HCT116 (cell line): ENCODE measurements at regions not wholly inside any gene's neighbourhood (a gene's known extent, or its start where the extent isn't known, plus 50 kb on each side); places are given as distances from the start of the nearest gene placed in this dataset.

ENCODE experiments used
- ATAC-seq: fragments of 200-7000 bp; cut with Tn5 transposase; 2 replicates; pipeline ENCODE4 v1.9.1; 2020; ENCODE audit warnings: mild to moderate bottlenecking, moderate library complexity
- BruUV-seq: library from RNA; stranded (reverse); fragments of 400-500 nt; replicated peaks from 2 replicates; lab custom pipeline; 2021; lab: Mats Ljungman, UMichigan
- CTCF ChIA-PET: fragments of 300-600 bp; sonication (Branson Sonifier 250); formaldehyde crosslinking; loops from one replicate; lab custom pipeline; 2021; ENCODE audit warnings: antibody characterized with exemption; lab: Charles Lee
- POLR2A ChIA-PET: fragments of 300-600, 350-600 bp; sonication (Branson Sonifier 250); formaldehyde crosslinking; loops from one replicate; lab custom pipeline; 2021; ENCODE audit warnings: antibody characterized with exemption; lab: Charles Lee
- RAD21 ChIA-PET, 2 experiments: fragments of 300-600 bp; sonication (Branson Sonifier 250); formaldehyde crosslinking; loops; one replicate each; lab custom pipeline; 2023; ENCODE audit warnings: low total read pairs in 2 of 2; ENCODE audit not compliant: uncharacterized antibody in 2 of 2, unreplicated experiment in 2 of 2, low non-redundant PET in 1 of 2; lab: Charles Lee
- DNase-seq: peaks from one replicate; pipeline ENCODE4 v3.0.0-alpha.2; 2010; ENCODE audit warnings: low read depth, low spot score
- H2AFZ ChIP-seq: fragments of 200-600 bp; shearing (Covaris generic), sonication (generic); 2 replicates; pipeline ENCODE4 v1.6.1; 2017; ENCODE audit warnings: low read depth, mixed run types, mixed read lengths, antibody characterized with exemption, low read length; ENCODE audit not compliant: poor library complexity, severe bottlenecking
- H3K27ac ChIP-seq: 2 replicates; pipeline ENCODE4 v1.5.1; 2012; ENCODE audit warnings: low read depth, low read length
- H3K27me3 ChIP-seq: fragments of 200-600 bp; sonication (generic); 2 replicates; pipeline ENCODE4 v1.6.1; 2016; ENCODE audit warnings: mixed run types, low read length, mixed read lengths; ENCODE audit not compliant: insufficient read depth
- H3K36me3 ChIP-seq, 2 experiments: fragments of 200-500 bp in 1 of 2; fragments of 200-600 bp in 1 of 2; sonication (Bioruptor generic) in 1 of 2; sonication (generic) in 1 of 2; 2 replicates each; pipeline versions ENCODE4 v1.5.1 to v1.6.1; 2014 to 2016; ENCODE audit warnings: low read length in 2 of 2, inconsistent platforms in 1 of 2, mixed read lengths in 1 of 2, mixed run types in 1 of 2; ENCODE audit not compliant: insufficient read depth in 2 of 2, control insufficient read depth in 1 of 2
- H3K4me1 ChIP-seq, 2 experiments: fragments of 200-600 bp in 1 of 2; sonication (generic) in 1 of 2; 2 replicates each; pipeline versions ENCODE4 v1.5.1 to v1.6.1; 2012 to 2017; ENCODE audit warnings: low read length in 2 of 2, inconsistent platforms in 1 of 2, mild to moderate bottlenecking in 1 of 2, mixed read lengths in 1 of 2, mixed run types in 1 of 2, moderate library complexity in 1 of 2; ENCODE audit not compliant: insufficient read depth in 2 of 2, control insufficient read depth in 1 of 2
- H3K4me2 ChIP-seq: fragments of 200-600 bp; sonication (generic); 2 replicates; pipeline ENCODE4 v1.6.1; 2017; ENCODE audit warnings: mixed run types, low read length, mixed read lengths
- H3K4me3 ChIP-seq, 2 experiments: fragments of 200-600 bp in 1 of 2; sonication (generic) in 1 of 2; replicated peaks in 1 of 2; 2 replicates each; pipeline ENCODE4 v1.5.1; 2011 to 2016; ENCODE audit warnings: low read length in 2 of 2, control low read depth in 1 of 2, low read depth in 1 of 2, mild to moderate bottlenecking in 1 of 2, mixed read lengths in 1 of 2, mixed run types in 1 of 2
- H3K79me2 ChIP-seq: fragments of 200-600 bp; sonication (generic); 2 replicates; pipeline ENCODE4 v1.6.1; 2017; ENCODE audit warnings: mild to moderate bottlenecking, mixed run types, low read length, moderate library complexity, mixed read lengths; ENCODE audit not compliant: insufficient read depth
- H3K9ac ChIP-seq: fragments of 200-600 bp; sonication (generic); 2 replicates; pipeline ENCODE4 v1.6.1; 2016; ENCODE audit warnings: low read length, mixed read lengths
- H3K9me2 ChIP-seq: fragments of 200-600 bp; sonication (generic), shearing (Covaris generic); 2 replicates; pipeline ENCODE4 v1.6.1; 2017; ENCODE audit warnings: mixed run types, mild to moderate bottlenecking, moderate library complexity; ENCODE audit not compliant: insufficient read depth
- H3K9me3 ChIP-seq, 2 experiments: fragments of 200-500 bp in 1 of 2; fragments of 200-600 bp in 1 of 2; sonication (Bioruptor generic) in 1 of 2; sonication (generic) in 1 of 2; 2 replicates each; pipeline ENCODE4 v1.6.1; 2014 to 2017; ENCODE audit warnings: low read length in 2 of 2, mixed read lengths in 2 of 2, inconsistent platforms in 1 of 2, low read depth in 1 of 2, mild to moderate bottlenecking in 1 of 2, mixed run types in 1 of 2, moderate library complexity in 1 of 2; ENCODE audit not compliant: control insufficient read depth in 1 of 2, insufficient read depth in 1 of 2
- H4K20me1 ChIP-seq: fragments of 200-600 bp; sonication (generic), shearing (Covaris generic); 2 replicates; pipeline ENCODE4 v1.6.1; 2017; ENCODE audit warnings: mixed run types, mild to moderate bottlenecking, moderate library complexity; ENCODE audit not compliant: insufficient read depth
- CEBPB ChIP-seq: IDR thresholded peaks from 2 replicates; pipeline ENCODE4 v1.6.1; 2012; ENCODE audit warnings: low read depth
- EGR1 ChIP-seq: IDR thresholded peaks from 2 replicates; pipeline ENCODE4 v1.6.1; 2012; ENCODE audit warnings: low read depth
- ELF1 ChIP-seq: IDR thresholded peaks from 2 replicates; pipeline ENCODE4 v1.6.1; 2012; ENCODE audit warnings: low read depth, borderline replicate concordance
- POLR2A ChIP-seq: IDR thresholded peaks from 2 replicates; pipeline ENCODE4 v1.7.0; 2011; ENCODE audit warnings: borderline replicate concordance; ENCODE audit not compliant: insufficient read depth, insufficient read length; ENCODE audit errors: extremely low read depth
- RAD21 ChIP-seq: IDR thresholded peaks from 2 replicates; pipeline ENCODE4 v1.6.1; 2012; ENCODE audit warnings: low read depth, mild to moderate bottlenecking
- SIN3A ChIP-seq: IDR thresholded peaks from 2 replicates; pipeline ENCODE4 v1.6.1; 2012; ENCODE audit warnings: low read depth
- SP1 ChIP-seq: IDR thresholded peaks from 2 replicates; pipeline ENCODE4 v1.6.1; 2012; ENCODE audit warnings: low read depth
- YY1 ChIP-seq: IDR thresholded peaks from 2 replicates; pipeline ENCODE4 v1.6.1; 2011; ENCODE audit warnings: low read length, low read depth, moderate library complexity, mild to moderate bottlenecking; ENCODE audit not compliant: insufficient replicate concordance; ENCODE audit errors: extremely low read depth
- ZNF274 ChIP-seq: fragments of 200-500 bp; sonication (Bioruptor generic); IDR thresholded peaks from 2 replicates; pipeline ENCODE4 v1.6.1; 2014; ENCODE audit warnings: mild to moderate bottlenecking, low read depth, low read length, inconsistent platforms
- intact Hi-C: fragments of 100-400 bp; cut with micrococcal nuclease; formaldehyde crosslinking; loops from 2 replicates; pipeline ENCODE4 v1.10.0; 2022
- TF ChIP-seq, protein P1 (sequence below): IDR thresholded peaks from 2 replicates; pipeline ENCODE4 v1.6.1; 2012
- TF ChIP-seq, protein P2 (sequence below): IDR thresholded peaks from 2 replicates; pipeline ENCODE4 v1.6.1; 2012
- TF ChIP-seq, protein P3 (sequence below): IDR thresholded peaks from 2 replicates; pipeline ENCODE4 v1.6.1; 2012; ENCODE audit warnings: low read depth
- TF ChIP-seq, protein P4 (sequence below): IDR thresholded peaks from 2 replicates; pipeline ENCODE4 v1.6.1; 2011; ENCODE audit warnings: mild to moderate bottlenecking, low read length, moderate library complexity; ENCODE audit not compliant: insufficient replicate concordance; ENCODE audit errors: extremely low read depth

DNA sequence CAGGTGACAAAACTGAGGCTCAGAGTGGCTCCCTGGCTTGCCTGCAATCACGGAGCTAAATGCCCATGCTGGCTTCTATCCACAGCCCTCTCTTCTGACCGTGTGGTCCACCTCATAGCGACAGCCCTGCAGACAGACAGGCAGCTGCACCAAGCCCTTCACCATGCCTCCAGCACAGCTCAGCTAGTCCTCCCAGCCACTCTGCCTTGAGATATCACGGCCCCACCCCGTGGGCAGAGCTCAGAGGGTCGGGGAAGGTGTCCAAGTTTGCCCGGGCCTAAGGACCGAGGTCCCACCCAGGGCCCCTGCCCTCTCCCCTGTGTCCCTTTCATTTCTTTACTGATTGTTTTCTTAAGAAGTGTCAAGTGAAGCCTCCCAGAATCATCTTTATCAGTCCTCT, 128.2 kb upstream of the GLI2 start:
- Histone ChIP-seq H4K20me1 (no peaks in the 10 kb centered on the region), H3K9me2 (no peaks in the 10 kb centered on the region), H3K27ac (no peak overlapping the region), H3K4me3 (no peak overlapping the region), H3K9ac (no peak overlapping the region), H3K79me2 (no peaks in the 10 kb centered on the region), H3K9me3 (no peaks in the 10 kb centered on the region), H2AFZ (no peak overlapping the region), H3K27me3 (no peaks in the 10 kb centered on the region), H3K4me1 (peaks cover 0 to 3% of the 10 kb centered on the region in 2 experiments; a peak in 1 of 4 replicates), H3K36me3 (no peaks in the 10 kb centered on the region), H3K4me2 (no peak overlapping the region)
- RAD21 ChIA-PET, result no interaction called here
- ATAC-seq, result no peak
- BruUV-seq, result no TSS peak
- no peak for DNase-seq
- intact Hi-C loops, result no loop called here
- POLR2A ChIA-PET, result no interaction called here
- TF ChIP-seq, protein P1, sequence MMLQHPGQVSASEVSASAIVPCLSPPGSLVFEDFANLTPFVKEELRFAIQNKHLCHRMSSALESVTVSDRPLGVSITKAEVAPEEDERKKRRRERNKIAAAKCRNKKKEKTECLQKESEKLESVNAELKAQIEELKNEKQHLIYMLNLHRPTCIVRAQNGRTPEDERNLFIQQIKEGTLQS, result no peak
- TF ChIP-seq SP1 (no peak), EGR1 (no peak), POLR2A (no peak), SIN3A (no peak), ZNF274 (no peak), ELF1 (no peak), CEBPB (no peak), YY1 (no peak), RAD21 (no peak)
- TF ChIP-seq, protein P2, sequence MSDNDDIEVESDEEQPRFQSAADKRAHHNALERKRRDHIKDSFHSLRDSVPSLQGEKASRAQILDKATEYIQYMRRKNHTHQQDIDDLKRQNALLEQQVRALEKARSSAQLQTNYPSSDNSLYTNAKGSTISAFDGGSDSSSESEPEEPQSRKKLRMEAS, result no peak
- TF ChIP-seq, protein P3, sequence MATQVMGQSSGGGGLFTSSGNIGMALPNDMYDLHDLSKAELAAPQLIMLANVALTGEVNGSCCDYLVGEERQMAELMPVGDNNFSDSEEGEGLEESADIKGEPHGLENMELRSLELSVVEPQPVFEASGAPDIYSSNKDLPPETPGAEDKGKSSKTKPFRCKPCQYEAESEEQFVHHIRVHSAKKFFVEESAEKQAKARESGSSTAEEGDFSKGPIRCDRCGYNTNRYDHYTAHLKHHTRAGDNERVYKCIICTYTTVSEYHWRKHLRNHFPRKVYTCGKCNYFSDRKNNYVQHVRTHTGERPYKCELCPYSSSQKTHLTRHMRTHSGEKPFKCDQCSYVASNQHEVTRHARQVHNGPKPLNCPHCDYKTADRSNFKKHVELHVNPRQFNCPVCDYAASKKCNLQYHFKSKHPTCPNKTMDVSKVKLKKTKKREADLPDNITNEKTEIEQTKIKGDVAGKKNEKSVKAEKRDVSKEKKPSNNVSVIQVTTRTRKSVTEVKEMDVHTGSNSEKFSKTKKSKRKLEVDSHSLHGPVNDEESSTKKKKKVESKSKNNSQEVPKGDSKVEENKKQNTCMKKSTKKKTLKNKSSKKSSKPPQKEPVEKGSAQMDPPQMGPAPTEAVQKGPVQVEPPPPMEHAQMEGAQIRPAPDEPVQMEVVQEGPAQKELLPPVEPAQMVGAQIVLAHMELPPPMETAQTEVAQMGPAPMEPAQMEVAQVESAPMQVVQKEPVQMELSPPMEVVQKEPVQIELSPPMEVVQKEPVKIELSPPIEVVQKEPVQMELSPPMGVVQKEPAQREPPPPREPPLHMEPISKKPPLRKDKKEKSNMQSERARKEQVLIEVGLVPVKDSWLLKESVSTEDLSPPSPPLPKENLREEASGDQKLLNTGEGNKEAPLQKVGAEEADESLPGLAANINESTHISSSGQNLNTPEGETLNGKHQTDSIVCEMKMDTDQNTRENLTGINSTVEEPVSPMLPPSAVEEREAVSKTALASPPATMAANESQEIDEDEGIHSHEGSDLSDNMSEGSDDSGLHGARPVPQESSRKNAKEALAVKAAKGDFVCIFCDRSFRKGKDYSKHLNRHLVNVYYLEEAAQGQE, result no peak
- TF ChIP-seq, protein P4, sequence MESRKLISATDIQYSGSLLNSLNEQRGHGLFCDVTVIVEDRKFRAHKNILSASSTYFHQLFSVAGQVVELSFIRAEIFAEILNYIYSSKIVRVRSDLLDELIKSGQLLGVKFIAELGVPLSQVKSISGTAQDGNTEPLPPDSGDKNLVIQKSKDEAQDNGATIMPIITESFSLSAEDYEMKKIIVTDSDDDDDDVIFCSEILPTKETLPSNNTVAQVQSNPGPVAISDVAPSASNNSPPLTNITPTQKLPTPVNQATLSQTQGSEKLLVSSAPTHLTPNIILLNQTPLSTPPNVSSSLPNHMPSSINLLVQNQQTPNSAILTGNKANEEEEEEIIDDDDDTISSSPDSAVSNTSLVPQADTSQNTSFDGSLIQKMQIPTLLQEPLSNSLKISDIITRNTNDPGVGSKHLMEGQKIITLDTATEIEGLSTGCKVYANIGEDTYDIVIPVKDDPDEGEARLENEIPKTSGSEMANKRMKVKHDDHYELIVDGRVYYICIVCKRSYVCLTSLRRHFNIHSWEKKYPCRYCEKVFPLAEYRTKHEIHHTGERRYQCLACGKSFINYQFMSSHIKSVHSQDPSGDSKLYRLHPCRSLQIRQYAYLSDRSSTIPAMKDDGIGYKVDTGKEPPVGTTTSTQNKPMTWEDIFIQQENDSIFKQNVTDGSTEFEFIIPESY, result no peak
- CTCF ChIA-PET, result no interaction called here
